MM.1S (cell line): ENCODE measurements at regions not wholly inside any gene's neighbourhood (a gene's known extent, or its start where the extent isn't known, plus 50 kb on each side); places are given as distances from the start of the nearest gene placed in this dataset.

Experiments
- EZH2 ChIP-seq: fragments of 300-600 bp; sonication (generic); optimal IDR thresholded peaks from 2 replicates; pipeline ENCODE3; 2017; ENCODE audit warnings: low read depth, mild to moderate bottlenecking, antibody characterized with exemption, low read length, mixed read lengths
- TF ChIP-seq, protein P1 (sequence below): fragments of 300-600 bp; sonication (generic); IDR thresholded peaks from 2 replicates; pipeline ENCODE4 v1.5.1; 2016; ENCODE audit warnings: antibody characterized with exemption, low read length, mixed read lengths

DNA sequence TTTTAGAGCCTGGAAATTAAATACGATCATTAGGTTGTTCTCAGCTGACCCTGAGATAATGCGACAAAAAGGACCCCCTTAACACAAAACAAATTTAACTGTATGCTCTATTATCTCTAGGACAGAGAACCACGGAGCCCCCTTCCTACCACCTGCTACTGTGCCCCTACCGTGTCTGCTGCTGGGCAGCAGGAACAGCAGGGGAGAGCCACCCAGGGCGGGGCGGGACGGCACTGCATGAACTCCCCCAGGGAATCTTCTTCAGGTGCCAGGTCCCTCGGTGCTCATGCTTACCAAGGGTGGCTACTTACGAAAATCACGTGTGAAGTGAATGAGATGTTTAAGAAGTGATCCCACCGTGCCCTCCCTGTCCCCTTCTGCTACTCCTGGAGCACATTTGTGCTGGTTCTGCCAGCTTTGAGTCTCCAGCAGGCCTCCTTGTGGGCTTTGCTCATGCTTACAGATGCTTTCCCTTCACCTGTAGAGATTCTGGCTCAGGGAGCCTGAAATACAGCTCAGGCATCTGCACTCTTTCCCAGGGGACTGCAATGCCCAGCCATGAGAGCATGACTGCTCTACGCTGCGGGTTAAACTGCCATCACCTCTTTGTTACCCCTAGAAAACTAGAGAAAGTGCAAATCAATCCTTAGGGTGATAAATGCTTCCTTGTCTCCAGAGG is 59.9 kb downstream of the MRPL32 start:
- TF ChIP-seq, protein P1, sequence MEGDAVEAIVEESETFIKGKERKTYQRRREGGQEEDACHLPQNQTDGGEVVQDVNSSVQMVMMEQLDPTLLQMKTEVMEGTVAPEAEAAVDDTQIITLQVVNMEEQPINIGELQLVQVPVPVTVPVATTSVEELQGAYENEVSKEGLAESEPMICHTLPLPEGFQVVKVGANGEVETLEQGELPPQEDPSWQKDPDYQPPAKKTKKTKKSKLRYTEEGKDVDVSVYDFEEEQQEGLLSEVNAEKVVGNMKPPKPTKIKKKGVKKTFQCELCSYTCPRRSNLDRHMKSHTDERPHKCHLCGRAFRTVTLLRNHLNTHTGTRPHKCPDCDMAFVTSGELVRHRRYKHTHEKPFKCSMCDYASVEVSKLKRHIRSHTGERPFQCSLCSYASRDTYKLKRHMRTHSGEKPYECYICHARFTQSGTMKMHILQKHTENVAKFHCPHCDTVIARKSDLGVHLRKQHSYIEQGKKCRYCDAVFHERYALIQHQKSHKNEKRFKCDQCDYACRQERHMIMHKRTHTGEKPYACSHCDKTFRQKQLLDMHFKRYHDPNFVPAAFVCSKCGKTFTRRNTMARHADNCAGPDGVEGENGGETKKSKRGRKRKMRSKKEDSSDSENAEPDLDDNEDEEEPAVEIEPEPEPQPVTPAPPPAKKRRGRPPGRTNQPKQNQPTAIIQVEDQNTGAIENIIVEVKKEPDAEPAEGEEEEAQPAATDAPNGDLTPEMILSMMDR: no peak
- TF ChIP-seq EZH2: no peak
